ENCODE measurements at regions not wholly inside any gene's neighbourhood (a gene's known extent, or its start where the extent isn't known, plus 50 kb on each side); places are given as distances from the start of the nearest gene placed in this dataset.

DNA sequence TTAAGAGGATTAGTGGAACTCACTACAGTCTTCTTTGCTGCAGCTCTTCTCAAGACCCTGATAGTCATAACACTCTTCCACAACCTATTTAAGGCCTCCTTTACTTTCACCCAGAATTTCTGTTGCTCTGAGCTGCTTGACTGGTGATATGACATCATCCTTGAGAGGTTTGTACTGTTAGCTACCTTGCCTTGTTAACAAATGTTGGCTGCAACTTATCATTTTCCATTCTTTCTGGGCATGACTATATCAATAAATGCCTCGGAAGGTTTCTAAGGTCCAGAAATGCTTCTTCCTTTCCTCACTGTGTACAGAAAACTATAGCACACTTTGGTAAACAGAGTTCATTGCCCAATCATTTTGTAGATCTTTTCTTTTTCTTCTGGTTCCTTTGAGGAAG, 1292.2 kb upstream of the TMPRSS15 start:
- intact Hi-C loops (cut with DNase I): no loop called here
- no peak for DNase-seq (ENCODE audit: low spot score)

DNA sequence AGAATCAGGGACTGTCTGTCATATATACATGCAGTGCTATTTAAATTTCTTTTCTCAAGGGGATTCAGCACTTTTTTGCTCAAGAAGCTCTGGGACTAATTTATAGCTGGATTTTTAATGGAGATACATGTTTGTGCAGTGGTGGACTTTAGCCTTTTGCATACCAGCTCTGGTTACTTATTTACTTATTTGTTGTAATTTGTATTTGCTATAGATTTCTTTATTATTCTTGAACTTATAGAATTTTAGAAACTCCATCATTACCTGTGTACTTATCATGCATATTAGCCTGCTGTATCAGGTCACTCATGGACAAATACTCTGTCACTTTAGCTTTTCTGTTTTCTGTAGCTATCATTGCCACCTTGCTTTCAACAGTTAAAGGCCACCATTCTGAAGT, 1296.9 kb upstream of the TMPRSS15 start:
- DNase-seq (ENCODE audit: low spot score): no peak
- intact Hi-C loops (cut with DNase I): no loop called here

DNA sequence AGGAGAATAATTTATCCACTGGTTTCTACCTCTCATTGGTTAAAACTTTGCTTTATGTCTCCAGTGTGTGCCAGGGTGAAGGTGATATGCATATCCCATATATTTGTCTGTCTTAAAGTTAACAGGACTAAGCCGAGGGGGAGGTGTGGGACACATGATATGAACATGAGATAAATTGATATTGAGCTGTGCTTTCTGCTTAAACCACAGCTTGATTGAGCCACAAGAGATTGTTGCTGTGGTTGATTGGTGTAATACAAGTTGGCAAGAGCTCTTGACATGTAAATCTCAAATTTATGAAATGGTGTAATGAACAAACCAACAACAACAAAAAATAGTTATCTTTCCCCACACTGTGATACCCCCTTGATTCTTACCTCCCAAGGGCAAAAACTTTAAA, 1295.5 kb upstream of the NCAM2 start:
- intact Hi-C loops (cut with DNase I): no loop called here
- no peak for DNase-seq (ENCODE audit: low spot score)

DNA sequence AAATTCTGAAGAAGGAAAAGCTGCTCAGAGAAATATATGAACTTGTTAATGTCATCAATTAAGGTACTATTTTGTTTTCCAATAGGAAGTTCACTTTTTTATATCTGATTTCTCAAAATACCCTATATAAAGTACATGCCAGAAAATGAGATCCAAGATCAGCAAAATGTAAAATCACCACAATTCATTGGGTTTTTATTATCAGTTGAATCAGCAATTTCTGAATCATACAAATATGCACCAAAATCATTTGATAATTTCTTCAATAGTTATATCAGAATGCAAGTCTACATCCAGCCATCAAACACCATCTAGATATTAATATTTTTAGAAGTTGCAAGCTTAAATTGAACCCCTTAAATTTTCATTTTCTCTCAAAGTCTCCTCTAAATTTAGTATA, 1293.4 kb upstream of the NCAM2 start:
- DNase-seq (ENCODE audit: low spot score): no peak
- intact Hi-C loops (cut with DNase I): no loop called here

DNA sequence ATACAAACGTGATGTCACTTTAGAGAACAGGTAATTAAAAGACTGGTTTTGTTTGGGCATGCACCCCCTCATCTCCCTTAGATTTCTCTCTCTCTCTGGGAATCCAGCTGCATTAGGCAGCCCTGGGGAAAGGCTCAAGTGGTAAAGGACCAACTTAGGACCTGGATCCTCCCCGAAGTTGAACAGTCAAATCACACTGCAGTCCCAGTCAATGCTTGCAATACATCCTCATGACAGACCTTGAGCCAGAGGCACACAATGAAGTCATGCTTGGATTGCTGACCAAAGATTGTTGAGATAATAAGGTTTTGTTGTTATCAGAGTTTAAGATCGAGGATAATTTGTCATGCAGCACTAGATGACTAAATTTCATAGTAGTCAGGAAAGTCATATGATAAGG, 1285.8 kb upstream of the NCAM2 start:
- DNase-seq (ENCODE audit: low spot score): no peak
- intact Hi-C loops (cut with DNase I): no loop called here

DNA sequence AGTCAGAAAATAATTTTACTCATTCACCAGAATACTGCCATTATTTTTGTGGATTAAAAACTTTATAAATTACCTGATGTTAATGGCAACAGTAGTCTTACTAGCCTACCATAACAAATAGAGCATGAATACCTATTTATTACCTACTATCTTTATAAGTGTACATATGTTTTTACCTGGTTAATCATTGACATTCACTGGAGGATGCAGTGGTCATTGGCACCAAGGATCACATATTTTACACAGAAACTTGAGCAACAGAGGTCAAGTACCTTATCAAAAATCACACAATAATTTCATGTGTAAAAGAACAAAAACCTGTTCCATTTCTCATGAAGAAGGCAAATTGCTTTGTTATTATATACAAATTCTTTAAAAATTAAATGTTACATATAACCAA, 1284.9 kb upstream of the NCAM2 start:
- intact Hi-C loops (cut with DNase I): no loop called here
- no peak for DNase-seq (ENCODE audit: low spot score)

DNA sequence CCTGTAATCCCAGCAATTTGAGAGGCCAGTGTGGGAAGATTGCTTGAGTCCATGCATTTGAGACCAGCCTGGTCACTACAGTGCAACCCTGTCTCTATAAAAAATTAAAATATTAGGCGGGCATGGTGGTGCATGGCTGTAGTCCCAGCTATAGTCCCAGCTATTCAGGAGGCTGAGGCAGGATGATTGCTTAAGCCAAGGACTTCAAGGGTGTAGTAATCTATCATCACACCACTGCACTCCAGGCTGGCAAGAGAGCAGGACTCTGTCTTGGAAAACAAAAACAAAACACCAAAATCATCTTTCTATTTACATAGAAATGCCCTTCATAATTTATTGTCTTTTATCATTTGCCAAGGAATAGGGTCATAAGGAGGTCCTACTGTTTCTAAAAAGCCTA, 1274.1 kb upstream of the NCAM2 start:
- intact Hi-C loops (cut with DNase I): no loop called here
- DNase-seq (ENCODE audit: low spot score): no peak

DNA sequence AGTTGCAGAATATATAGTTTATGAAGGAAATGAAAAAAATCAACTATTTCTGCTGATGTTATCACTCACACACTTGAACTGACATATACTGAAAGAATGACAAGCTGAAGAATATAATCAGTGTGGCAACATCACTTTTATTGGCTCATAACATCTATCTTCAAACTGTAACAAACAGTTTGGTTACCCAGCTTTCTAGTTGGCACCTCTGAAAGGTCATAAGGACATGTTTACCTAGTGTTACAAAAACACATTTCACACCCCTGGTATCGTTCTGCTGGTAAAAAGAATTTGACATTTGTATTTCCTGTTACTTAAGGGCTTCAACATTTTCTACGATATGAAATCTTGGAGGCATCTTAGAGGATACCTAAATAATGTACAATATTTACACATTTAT, 1267.0 kb upstream of the NCAM2 start:
- DNase-seq (ENCODE audit: low spot score): no peak
- intact Hi-C loops (cut with DNase I): no loop called here

DNA sequence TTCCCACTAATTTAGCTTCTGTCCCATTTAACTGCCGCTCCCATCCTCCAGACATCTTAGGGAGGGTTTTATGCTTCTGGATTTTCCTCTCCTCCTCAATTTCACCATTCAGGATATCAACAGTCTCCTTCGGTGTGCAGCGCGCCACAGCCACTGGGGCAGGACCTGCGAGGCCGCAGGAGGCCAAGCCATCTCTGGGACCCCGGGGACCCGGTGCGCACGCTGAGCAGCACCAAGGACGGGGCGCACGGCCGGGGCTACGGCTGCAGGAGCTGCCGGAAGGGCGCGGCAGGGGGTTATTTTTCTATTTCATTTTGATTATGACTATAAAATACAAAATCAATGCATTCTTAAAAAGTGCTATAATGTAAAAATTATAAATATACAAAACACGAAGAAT, 1238.4 kb upstream of the NCAM2 start:
- DNase-seq (ENCODE audit: low spot score): no peak
- intact Hi-C loops (cut with DNase I): no loop called here

DNA sequence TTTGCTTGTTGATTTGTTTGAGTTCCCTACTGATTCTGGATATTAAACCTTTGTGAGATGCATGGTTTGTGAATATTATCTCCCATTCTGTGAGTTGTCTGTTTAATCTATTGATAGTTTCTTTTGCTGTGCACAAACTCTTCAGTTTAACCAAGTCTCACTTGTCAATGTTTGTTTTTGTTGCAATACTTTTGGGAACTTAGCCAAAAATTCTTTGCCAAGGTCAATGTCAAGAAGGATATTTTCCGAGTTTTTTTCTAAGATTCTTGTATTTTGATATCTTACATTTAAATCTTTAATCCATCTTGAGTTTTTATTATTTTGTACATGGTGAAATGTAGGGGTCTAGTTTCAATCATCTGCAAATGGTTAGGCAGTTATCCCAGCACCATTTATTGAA, 1230.7 kb upstream of the NCAM2 start:
- DNase-seq (ENCODE audit: low spot score): no peak
- intact Hi-C loops (cut with DNase I): no loop called here

DNA sequence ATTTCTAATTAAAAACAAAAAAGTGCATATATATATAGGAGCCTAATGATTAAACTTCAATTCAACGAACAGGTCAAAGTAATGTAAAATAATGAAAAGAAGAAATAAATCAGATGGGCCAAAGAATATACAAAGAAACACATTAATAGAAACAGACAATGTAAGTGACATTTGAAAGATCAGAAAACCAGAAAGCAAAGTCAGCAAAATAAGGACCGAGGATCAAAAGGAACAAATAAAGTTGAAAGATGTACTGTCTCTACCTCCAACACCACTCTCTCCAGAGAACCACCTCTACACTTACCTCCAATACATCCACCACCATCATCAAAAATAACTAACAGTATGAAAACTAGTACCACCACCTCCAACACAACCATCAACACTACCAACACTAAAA, 1226.3 kb upstream of the NCAM2 start:
- intact Hi-C loops (cut with DNase I): no loop called here
- DNase-seq (ENCODE audit: low spot score): no peak

DNA sequence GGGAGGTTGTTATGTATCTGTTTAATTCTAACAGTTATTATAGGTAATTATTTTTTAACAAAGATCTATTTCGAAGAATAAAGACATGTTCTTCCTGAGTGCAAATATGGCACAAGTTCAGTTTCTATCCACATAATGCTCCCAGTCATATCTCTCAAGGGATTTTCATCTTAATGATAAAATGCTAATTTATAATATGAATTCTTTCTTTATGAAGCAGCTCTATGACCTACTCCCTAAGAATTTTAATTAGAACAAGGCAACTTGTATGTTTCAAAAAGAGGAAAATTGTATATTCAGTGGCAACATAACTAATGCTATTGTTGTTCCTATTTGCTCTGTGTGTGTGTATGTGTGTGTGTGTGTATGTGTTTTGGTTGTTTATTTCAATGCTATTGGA, 1222.1 kb upstream of the NCAM2 start:
- intact Hi-C loops (cut with DNase I): no loop called here
- DNase-seq (ENCODE audit: low spot score): no peak

DNA sequence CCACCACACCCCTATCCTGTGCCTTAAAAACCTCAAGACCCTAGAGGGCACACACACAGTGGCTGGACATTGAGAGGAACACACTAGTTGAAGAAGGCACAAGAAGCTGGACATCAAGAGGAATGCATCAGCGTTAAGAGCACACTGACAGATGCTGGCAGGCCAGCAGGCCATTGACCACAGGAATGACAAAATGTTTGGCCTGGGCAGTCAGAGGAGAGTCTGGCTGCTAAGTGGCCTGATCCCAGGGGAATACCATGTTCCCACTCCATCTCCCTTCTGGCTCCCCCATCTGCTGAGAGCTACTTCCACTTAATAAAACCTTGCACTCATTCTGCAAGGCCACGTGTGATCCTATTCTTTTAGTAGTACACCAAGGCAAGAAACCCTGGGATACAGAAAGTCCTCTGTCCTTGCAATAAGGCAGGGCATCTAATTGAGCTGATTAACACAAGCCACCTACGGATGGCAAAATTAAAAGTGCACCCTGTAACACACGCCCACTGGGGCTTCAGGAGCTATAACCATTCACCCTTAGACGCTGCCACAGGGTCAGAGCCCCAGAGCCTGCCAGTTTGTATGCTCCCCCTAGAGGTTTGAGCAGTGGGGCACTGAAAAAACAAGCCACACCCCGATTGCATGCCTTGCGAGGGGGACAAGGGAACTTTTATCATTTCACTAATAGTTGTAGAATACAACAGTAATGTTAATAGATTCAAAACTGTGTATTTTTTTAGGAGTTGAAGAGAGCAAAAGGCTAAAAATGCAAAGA, 1216.1 kb upstream of the NCAM2 start:
- no peak for DNase-seq (ENCODE audit: low spot score)
- intact Hi-C loops (cut with DNase I): no loop called here

DNA sequence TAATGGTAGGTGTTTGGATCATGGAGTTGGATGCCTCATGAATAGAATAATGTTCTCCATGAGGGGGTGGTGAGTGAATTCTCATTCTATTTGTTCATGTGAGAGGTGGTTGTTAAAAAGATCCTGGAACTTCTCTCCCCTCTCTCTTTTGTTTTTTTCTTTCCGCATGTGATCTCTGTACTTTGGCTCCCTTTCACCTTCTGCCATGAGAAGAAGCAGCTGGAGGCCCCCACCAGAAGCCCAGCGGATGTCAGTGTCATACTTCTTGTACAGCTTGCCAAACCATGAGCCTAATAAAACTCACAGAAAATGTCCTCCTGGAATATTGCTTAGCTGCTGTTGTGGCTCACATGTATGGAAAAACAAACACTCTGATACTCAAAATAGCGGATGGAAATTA, 1212.3 kb upstream of the NCAM2 start:
- intact Hi-C loops (cut with DNase I): no loop called here
- DNase-seq (ENCODE audit: low spot score): no peak

DNA sequence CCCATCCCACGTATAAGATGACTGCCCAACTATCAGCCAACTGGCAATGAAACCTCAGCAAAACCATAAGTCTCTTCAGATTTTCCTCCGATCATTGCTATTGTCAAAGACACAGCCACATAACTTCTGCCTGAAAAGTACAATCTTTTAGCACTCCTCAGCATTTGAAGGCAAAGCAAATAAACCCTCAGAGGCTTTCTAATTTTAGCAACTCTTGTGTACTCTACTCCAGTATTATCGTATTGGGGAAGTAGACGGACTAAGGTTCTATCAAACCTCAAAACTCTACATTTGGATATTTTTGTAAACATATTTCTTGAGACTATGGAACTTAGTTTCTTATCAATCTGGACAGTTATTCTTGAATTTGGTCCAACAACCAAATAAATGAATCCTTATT, 1206.2 kb upstream of the NCAM2 start:
- DNase-seq (ENCODE audit: low spot score): no peak
- intact Hi-C loops (cut with DNase I): no loop called here

DNA sequence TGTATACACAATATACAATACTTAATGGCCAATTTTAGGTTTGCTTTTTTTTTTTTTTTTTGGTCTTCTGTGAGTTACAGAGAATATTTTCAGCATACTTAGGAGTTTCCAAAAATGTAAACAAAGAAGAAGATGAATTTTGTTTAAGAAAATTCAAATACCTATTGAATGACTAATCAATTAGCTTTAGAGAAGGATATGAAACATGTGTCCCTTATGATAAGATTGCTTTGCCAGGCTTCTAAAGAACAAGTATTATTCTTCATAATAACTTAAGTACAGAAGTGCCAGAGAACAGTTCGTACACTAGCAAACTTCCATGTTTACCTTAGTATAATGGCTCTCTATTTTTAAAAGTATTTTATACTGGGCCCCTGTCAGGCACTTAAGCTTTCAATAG, 1191.0 kb upstream of the NCAM2 start:
- no peak for DNase-seq (ENCODE audit: low spot score)
- intact Hi-C loops (cut with DNase I): no loop called here

DNA sequence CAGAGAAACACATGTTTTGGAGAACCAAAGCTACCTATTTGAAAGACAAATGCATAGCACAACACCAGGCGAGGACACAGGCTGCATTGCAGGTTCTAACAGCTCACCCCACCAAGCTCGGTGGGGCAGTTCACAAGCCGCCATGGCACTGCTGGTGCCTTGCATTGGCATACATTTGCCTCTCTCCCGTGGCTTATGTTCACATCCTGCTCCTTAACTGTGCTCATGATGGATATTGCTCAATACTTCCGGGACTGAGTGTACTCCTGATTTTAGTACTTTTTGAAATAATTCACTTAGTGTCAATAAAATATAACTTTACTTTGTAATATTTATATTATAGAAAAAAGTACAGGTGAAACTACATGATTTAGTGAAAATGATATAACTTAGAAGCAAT, 1187.4 kb upstream of the NCAM2 start:
- intact Hi-C loops (cut with DNase I): no loop called here
- DNase-seq (ENCODE audit: low spot score): no peak

DNA sequence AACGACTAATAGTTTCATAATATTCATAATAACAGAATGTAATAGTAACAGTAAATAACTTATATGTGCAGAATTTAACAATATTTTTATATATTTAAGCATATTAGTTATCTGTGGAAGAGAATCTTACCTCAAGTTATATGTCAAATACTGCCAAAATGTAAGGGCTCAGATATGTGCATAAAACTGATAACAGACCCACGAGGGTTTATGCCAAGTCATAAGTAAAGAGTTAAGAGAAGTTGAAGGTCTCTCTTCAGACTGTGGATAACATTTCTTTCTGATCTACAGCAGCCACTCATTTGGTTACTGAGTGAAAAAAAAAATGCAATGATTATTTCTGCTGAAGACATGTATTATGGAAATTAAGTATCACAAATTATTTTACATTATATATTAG, 1167.8 kb upstream of the NCAM2 start:
- DNase-seq (ENCODE audit: low spot score): no peak
- intact Hi-C loops (cut with DNase I): no loop called here

DNA sequence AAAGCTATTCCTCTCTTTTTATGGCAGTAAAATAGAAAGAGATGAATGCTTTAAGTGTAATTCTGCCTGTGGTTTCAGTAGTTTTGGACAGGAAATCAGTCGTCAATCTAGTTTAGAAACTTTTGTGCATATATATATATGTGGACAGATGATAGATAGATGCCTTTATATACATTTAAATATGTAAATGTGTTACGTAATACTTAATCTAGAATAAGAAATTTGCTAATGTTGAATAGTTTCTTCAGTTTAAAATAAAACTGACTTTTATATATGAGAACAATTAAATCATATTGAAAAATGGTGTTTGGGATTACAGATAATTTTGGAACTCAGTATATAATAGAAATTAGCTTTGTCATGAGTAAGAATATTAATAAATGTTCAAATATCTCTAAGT, 1165.7 kb upstream of the NCAM2 start:
- intact Hi-C loops (cut with DNase I): no loop called here
- no peak for DNase-seq (ENCODE audit: low spot score)

DNA sequence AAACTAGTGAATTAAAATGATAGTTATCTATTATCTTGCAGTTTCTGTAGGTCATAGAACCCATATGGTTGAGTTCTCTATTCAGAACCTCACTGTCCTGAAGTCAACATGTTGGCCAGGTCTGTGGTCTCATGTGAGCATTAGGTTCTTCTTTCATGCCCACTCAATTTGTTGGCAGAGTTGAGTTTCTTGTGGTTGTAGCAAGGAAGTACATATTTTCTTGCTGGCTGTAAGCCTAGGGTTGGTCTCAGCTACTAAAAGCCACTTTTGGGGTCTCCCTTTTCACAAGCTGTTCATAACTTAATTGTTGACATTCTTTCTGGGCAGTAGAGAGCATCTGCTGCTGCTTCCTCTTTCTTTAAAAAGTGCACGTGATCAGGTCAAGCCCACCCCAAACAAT, 1165.1 kb upstream of the NCAM2 start:
- DNase-seq (ENCODE audit: low spot score): no peak
- intact Hi-C loops (cut with DNase I): no loop called here

DNA sequence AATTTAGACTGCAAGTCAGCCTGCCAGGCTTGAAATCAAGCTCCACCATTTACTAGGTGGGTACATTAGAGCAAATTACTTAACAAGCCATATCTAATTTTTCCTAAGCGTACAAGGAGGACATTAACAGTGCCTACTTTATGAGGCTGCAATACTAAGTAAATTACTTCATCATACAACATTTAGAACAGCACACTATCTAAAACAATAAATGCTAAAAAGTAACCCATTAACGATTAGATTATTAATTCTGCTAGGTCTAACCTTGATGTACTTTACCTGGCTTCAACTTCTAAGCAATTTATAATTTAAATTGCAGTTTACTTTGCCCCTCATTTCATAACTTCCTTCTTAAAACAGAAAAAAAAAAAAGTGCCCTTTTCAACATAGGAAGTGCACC, 1155.6 kb upstream of the NCAM2 start:
- DNase-seq (ENCODE audit: low spot score): no peak
- intact Hi-C loops (cut with DNase I): no loop called here

DNA sequence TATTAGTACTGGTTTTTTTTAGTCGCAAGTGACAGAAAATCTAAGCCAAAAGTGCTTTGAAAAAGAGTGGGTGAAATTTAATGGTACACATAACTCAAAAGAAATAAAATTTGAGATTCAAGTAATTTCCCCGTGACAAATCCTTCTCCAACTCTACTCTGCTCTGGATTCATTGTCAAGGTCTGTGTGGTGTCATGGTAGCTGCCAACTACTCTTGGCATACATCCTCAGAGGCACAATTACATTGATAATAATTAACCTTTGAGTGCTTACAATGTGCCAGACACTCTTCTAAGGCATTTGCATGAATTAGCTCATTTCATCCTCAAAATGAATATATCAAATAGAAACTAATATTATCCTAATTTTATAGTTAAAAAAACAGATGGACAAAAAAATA, 1153.9 kb upstream of the NCAM2 start:
- no peak for DNase-seq (ENCODE audit: low spot score)
- intact Hi-C loops (cut with DNase I): no loop called here

Measured in cardiac septum (tissue), 1 donor.